ENCODE measurements at regions not wholly inside any gene's neighbourhood (a gene's known extent, or its start where the extent isn't known, plus 50 kb on each side); places are given as distances from the start of the nearest gene placed in this dataset.
"Not testable (repeated sequence)": the region's sequence is repeated elsewhere in the genome, so short reads cannot be mapped to it uniquely, and the experiment has no call there.

DNA sequence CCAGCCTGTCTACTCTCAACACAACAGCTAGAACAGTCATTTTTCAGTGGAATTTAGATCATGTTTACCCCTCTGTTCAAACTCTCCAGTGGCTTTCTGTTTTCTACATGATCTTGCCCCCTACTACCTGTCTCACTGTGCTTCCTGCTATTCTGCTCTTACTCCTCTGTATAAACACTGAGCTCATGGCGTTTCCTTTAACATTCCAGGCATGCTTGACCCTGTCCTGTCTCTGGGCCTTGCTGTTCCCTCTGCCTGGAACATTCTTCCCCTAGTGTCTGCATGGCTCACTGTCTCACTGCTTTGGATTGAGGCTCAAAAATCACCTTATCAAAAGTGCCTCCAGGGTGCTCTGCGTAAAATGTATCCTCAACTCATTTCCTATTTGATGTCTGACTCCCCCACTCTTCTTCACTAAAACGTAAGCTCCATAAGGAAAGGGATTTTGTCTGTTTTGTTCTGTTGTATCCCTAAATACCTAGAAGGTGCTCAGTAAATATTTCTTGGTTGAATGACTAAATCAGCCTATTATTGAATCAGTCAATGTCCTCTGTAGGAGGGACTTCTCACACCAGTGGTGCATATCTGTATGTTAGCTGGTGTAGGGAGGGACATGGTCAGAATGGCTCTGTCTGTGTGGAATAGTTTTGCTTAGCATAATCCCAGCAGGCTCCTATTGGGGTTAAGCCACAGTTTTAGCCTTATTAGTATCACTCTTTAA is 78.0 kb upstream of the VKORC1L1 start:
- not testable (repeated sequence) for H3K4me3 ChIP-seq (ENCODE audit: low read length); DNase-seq (ENCODE audit: low read depth)

DNA sequence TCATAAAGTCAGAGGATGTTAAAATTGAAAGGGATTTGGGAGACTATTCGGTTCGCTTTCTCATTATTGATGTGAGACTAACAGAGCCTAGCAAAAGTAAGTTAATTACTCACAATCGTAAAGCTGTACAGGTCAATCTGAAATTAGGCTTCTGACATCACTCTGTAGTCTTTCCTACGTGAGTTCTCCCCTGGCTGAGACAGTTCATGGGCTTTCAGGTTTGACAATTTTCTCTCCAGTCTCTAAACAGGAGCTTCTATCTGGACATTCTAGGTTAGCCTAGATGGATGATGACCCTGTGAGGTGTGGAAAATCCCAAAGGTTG is 77.5 kb upstream of the VKORC1L1 start:
- H3K4me3 ChIP-seq (ENCODE audit: low read length); DNase-seq (ENCODE audit: low read depth): not testable (repeated sequence)

DNA sequence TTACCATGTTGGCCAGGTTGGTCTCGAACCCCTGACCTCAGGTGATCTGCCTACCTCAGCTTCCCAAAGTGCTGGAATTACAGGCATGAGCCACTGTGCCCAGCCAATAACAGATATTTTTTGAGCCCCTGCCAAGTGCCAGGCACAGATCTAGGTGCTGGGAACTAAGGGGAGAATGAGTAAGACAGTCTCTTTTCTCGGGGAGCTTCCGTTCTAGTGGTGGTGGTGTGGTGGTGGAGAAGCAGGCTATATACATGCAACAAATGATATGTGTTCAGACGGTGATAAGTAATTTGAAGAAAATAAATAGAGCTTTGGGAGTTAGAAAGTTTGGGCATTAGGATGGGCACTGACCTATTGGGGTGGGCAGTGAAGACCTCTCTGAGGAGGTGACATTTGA is 76.7 kb upstream of the VKORC1L1 start:
- TF ChIP-seq, protein P1, sequence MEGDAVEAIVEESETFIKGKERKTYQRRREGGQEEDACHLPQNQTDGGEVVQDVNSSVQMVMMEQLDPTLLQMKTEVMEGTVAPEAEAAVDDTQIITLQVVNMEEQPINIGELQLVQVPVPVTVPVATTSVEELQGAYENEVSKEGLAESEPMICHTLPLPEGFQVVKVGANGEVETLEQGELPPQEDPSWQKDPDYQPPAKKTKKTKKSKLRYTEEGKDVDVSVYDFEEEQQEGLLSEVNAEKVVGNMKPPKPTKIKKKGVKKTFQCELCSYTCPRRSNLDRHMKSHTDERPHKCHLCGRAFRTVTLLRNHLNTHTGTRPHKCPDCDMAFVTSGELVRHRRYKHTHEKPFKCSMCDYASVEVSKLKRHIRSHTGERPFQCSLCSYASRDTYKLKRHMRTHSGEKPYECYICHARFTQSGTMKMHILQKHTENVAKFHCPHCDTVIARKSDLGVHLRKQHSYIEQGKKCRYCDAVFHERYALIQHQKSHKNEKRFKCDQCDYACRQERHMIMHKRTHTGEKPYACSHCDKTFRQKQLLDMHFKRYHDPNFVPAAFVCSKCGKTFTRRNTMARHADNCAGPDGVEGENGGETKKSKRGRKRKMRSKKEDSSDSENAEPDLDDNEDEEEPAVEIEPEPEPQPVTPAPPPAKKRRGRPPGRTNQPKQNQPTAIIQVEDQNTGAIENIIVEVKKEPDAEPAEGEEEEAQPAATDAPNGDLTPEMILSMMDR (conservative IDR thresholded peaks at IDR 0.05; ENCODE audit: low read depth, low read length), result no peak
- no peak overlapping the region for H3K4me3 ChIP-seq (ENCODE audit: low read length)
- DNase-seq (ENCODE audit: low read depth), result no peak

DNA sequence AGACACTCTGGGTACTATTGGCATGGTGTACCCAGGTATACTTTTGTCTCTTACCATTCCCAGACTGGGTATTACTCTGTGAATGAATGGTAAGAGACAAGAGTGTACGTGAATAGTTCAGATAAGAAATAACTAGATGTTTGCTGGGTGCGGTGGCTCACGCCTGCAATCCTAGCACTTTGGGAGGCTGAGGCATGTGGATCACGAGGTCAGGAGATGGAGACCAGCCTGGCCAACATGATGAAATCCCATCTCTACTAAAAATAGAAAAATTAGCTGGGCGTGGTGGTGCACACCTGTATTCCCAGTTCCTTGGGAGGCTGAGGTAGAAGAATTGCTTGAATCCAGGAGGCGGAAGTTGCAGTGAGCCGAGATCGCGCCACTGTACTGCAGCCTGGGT is 75.8 kb upstream of the VKORC1L1 start:
- not testable (repeated sequence) for H3K4me3 ChIP-seq (ENCODE audit: low read length); DNase-seq (ENCODE audit: low read depth)

DNA sequence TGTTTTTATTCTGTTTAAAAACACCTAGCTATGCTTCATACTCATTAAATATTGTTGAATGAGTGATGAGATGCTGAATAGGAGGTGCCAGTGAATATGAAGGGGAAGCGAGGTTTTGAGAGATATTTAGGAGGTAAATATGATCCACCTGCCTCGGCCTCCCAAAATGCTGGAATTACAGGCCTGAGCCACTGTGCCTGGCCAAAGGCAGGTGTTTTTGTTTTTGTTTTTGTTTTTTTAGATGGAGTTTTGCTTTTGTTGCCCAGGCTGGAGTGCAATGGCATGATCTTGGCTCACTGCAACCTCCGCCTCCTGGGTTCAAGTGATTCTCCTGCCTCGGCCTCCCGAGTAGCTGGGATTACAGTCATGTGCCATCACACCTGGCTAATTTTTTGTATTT is 75.3 kb upstream of the VKORC1L1 start:
- not testable (repeated sequence) for H3K4me3 ChIP-seq (ENCODE audit: low read length); DNase-seq (ENCODE audit: low read depth)

DNA sequence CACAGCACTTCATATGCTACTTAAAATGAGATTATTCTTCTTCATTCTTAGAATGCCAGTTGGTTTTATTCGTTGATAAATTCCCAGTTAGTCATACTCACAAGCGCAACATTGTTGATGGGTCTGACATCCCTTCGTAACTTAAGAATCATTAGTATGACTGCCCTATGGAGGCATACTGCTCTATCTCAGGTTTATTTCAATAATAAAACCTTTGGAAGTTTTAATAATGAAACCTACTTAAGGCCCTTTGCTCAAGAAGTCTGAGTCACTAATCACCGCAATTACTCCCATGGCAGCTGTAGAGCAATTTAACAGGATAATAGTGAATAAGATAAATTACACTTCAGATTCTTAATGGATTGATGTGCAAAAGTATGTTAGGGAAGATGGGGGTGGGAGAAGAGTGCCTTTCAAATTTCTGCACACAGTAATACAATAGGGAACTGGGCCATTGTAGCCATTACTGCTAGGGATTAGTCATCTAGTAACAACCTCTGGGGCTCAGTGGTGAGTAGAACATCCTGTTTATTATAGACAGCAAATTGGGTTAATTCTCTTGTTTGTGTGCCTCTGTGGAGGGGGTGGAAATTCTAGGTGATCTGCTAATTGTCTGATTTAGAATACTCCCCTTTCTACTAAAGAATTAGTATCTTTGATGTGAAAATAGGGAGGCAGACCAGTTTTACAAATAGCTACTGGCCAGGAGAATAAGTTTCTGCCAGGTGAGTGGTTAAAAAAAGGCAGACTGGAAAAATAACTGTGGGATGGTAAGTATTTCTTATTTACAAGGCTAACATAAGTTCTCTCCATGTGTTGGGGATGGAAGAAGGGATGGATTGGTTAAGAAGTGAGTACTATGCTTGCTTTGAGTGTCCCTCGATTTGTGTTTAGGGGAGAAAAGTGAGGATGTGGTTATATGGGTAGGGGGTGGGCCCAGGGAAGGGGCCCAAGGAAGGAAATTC is 74.5 kb upstream of the VKORC1L1 start:
- no peak overlapping the region for H3K4me3 ChIP-seq (ENCODE audit: low read length)
- DNase-seq (ENCODE audit: low read depth), result peak; percentile 81
- TF ChIP-seq, protein P1 (conservative IDR thresholded peaks at IDR 0.05; ENCODE audit: low read depth, low read length), result no peak

DNA sequence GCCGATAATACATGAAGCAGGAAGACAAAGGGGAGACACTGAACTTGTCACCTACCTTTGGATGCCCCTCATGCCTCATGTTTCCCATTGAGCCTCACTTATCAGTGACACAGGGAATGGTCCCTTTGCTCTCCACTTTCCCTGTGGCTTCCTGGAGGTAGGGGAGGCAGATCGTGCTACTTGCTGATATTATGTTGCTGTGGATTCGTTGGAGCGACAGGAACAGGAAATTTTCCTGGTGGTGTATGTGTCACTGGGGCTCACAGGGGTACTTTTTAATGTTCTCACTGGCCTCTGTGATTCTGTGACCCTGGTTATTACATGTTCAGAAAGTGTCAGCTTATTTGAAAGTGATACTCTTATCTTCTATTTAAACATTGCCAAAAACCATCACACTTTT is 72.7 kb upstream of the VKORC1L1 start:
- DNase-seq (ENCODE audit: low read depth); H3K4me3 ChIP-seq (ENCODE audit: low read length): not testable (repeated sequence)

DNA sequence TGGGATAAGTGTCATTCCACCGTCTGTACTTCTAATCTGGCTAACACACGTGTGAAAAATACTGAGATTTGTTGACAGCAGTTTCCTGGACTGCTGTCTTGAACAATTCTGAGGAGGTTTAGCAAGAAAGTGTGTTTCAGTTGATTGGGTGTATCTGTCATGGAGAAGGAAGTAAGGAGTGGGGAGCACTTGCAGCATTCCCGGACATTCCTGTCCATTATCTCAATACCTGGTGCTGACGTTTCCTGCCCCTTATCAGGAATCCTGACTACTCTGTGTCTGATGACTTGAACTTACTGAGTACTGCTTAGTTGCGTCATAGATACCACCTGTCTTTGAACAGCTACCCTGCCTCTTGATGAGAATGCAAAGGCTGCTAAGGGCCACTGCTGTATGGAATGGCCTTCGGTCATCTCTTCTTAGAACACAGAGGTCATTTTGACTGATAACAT is 72.0 kb upstream of the VKORC1L1 start:
- no peak for DNase-seq (ENCODE audit: low read depth)
- TF ChIP-seq, protein P1 (conservative IDR thresholded peaks at IDR 0.05; ENCODE audit: low read depth, low read length), result no peak
- no peak overlapping the region for H3K4me3 ChIP-seq (ENCODE audit: low read length)

DNA sequence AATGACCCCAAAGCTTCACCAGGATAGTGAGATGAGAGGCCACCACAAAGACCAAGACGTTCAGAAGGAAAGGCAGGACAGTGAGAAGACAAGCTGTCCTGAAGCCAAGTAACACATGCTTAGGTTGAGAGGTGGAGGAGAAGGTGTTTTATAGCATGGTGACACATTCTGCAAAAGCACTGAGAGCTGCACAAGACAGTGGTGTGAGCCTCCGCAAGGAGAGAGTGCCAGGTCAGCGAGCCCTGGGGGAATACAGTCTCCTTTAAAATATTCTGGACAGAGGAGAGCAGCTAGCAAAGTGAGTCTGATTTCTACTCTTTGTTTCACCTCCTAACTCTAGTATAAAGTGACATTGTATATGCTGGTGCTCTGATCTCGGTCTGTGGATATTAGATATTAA is 68.0 kb upstream of the VKORC1L1 start:
- no peak for DNase-seq (ENCODE audit: low read depth)
- TF ChIP-seq, protein P1 (conservative IDR thresholded peaks at IDR 0.05; ENCODE audit: low read depth, low read length), result no peak
- no peak overlapping the region for H3K4me3 ChIP-seq (ENCODE audit: low read length)

DNA sequence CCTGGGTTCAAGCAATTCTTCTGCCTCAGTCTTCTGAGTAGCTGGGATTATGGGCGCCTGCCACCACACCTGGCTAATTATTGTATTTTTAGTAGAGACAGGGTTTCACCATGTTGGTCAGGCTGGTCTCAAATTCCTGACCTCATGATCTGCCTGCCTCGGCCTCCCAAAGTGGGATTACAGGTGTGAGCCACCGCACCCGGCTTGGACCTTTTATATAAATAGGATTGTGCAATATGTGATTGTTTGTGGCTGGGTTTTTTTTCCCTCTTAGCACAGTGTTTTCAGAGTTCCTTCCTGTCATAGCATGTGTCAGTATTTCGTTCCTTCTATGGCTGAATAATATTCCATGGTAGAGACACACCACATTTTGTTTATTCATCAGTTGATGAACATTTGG is 65.8 kb upstream of the VKORC1L1 start:
- H3K4me3 ChIP-seq (ENCODE audit: low read length); DNase-seq (ENCODE audit: low read depth): not testable (repeated sequence)

All from retinal pigment epithelial cell (primary cell).